H1 (cell line): ENCODE measurements at regions not wholly inside any gene's neighbourhood (a gene's known extent, or its start where the extent isn't known, plus 50 kb on each side); places are given as distances from the start of the nearest gene placed in this dataset.

ENCODE experiments used
- ATF3 ChIP-seq: IDR thresholded peaks from 2 replicates; pipeline ENCODE4 v1.6.1; 2011; ENCODE audit warnings: low read depth, mild to moderate bottlenecking, low read length; ENCODE audit not compliant: insufficient read depth
- BACH1 ChIP-seq: IDR thresholded peaks from 2 replicates; pipeline ENCODE4 v1.6.1; 2012; ENCODE audit warnings: low read length, improper control_type of control experiment
- CHD1 ChIP-seq: IDR thresholded peaks from 2 replicates; pipeline ENCODE4 v1.6.1; 2012; ENCODE audit warnings: low read depth, low read length, improper control_type of control experiment
- CTCF ChIP-seq, 3 experiments: IDR thresholded peaks; 1 replicate in 2 of 3; 2 replicates in 1 of 3; pipeline versions ENCODE4 v1.5.1 to v1.6.1; 2011; ENCODE audit warnings: low read length in 3 of 3, mild to moderate bottlenecking in 3 of 3, inconsistent platforms in 2 of 3, low read depth in 1 of 3, moderate library complexity in 1 of 3; ENCODE audit not compliant: insufficient read depth in 1 of 3; ENCODE audit errors: control extremely low read depth in 1 of 3
- EZH2 ChIP-seq: fragments of 200-600 bp; sonication (generic); IDR thresholded peaks from 2 replicates; pipeline ENCODE4 v1.7.1; 2012; ENCODE audit warnings: low read depth, mild to moderate bottlenecking, moderate library complexity, low read length, inconsistent platforms; ENCODE audit not compliant: severe bottlenecking
- KDM4A ChIP-seq: IDR thresholded peaks from one replicate; pipeline ENCODE4 v1.7.1; 2012; ENCODE audit warnings: low read depth, mild to moderate bottlenecking, moderate library complexity, low read length, inconsistent platforms; ENCODE audit not compliant: severe bottlenecking
- POLR2A ChIP-seq, 2 experiments: IDR thresholded peaks; 1 replicate in 1 of 2; 2 replicates in 1 of 2; pipeline ENCODE4 v1.6.1; 2011; ENCODE audit warnings: low read depth in 2 of 2, low read length in 2 of 2, mild to moderate bottlenecking in 2 of 2; ENCODE audit errors: control extremely low read depth in 1 of 2
- SRF ChIP-seq: IDR thresholded peaks from 2 replicates; pipeline ENCODE4 v1.6.1; 2011; ENCODE audit warnings: mild to moderate bottlenecking, low read depth, low read length, moderate library complexity
- SUZ12 ChIP-seq: fragments of 200-600 bp; sonication (generic); IDR thresholded peaks from 2 replicates; pipeline ENCODE4 v1.6.1; 2012; ENCODE audit warnings: mild to moderate bottlenecking, inconsistent platforms, low read length, moderate library complexity, mixed read lengths
- TBP ChIP-seq: IDR thresholded peaks from 2 replicates; pipeline ENCODE4 v1.6.1; 2011; ENCODE audit warnings: low read depth, low read length, improper control_type of control experiment
- USF2 ChIP-seq: IDR thresholded peaks from 2 replicates; pipeline ENCODE4 v1.6.1; 2011; ENCODE audit warnings: low read length, improper control_type of control experiment
- ZNF274 ChIP-seq: IDR thresholded peaks from 2 replicates; pipeline ENCODE4 v1.7.0; 2012; ENCODE audit warnings: low read length, borderline replicate concordance; ENCODE audit errors: extremely low read depth

GRCh38 chr3:16769525-16769924, 115.2 kb upstream of the PLCL2 start:
- TF ChIP-seq ATF3 (no peak), KDM4A (no peak), CTCF (IDR thresholded peaks at IDR 0.05; ENCODE audit: control extremely low read depth in 1 of 3, insufficient read depth in 1 of 3, low read depth in 1 of 3, low read length in 3 of 3) (no peak), USF2 (no peak), BACH1 (no peak), TBP (no peak), EZH2 (no peak), ZNF274 (no peak), SRF (no peak), CHD1 (no peak), SUZ12 (no peak), POLR2A (IDR thresholded peaks at IDR 0.05; ENCODE audit: control extremely low read depth in 1 of 2, low read depth in 2 of 2, low read length in 2 of 2) (no peak)
